HG02870 (cell line): ENCODE measurements at regions not wholly inside any gene's neighbourhood (a gene's known extent, or its start where the extent isn't known, plus 50 kb on each side); places are given as distances from the start of the nearest gene placed in this dataset.

Experiments
- ATAC-seq: cut with Tn5 transposase; IDR thresholded peaks from one replicate; pipeline ENCODE4 v1.9.1; 2021; ENCODE audit warnings: mild to moderate bottlenecking, moderate library complexity; ENCODE audit not compliant: unreplicated experiment

DNA sequence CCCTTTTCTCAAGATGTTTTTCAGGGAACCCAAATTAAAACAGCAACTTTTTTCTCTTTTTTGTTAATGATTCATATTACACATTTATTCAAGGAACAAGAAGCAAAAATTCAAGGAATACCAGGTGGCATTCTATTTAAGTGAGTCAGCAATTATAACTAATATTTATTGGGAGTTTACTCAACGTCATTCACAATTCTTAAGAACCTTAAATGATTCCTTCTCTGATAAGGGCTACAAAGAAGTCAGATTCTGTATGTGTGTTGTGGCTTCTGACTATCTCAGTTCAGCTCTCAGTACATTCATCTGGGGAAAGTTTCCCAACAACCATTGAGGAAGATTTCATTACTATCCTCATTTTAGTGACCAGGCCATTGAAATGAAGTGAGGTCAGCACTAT lies 470.7 kb upstream of the AKR1E2 start:
- ATAC-seq = no peak

DNA sequence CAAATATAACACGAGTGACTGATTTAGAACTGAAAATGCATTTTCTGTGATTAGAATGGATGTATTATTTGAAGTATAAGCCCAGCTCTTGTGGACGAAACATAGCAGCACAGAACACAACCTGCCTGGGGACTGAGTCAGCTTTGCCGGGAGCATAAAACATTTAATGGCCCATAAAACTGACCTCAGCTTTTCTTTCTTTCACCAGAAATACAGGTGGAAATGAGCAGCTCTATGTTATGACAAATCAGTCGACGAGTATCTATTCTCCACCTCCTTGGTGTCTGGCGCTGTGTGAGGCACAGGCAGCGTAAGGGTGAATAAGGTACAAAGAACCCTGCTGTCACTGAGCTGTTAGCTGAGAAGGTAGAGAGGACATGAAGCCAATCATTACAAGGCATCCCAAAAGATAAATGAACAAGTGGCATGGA lies 471.6 kb upstream of the AKR1E2 start:
- ATAC-seq = no peak

DNA sequence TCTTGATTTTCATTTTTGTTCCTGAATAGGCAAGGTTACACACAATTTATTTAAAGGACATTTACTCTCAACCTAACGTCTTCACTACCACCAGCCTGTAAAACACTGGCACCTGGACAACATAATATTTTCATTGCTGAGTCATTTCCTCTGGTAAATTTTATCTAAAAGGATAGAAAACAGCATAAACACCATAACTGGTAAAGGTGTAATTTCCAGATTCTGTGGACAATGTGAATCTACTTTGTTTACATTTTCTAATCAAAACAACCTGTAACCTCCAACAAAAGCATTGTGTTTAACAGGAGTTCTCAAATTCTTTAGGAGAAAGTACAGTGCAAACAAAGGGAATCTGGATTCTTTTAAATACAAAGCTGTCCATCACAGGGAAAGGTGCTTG lies 472.0 kb upstream of the AKR1E2 start:
- ATAC-seq = no peak

DNA sequence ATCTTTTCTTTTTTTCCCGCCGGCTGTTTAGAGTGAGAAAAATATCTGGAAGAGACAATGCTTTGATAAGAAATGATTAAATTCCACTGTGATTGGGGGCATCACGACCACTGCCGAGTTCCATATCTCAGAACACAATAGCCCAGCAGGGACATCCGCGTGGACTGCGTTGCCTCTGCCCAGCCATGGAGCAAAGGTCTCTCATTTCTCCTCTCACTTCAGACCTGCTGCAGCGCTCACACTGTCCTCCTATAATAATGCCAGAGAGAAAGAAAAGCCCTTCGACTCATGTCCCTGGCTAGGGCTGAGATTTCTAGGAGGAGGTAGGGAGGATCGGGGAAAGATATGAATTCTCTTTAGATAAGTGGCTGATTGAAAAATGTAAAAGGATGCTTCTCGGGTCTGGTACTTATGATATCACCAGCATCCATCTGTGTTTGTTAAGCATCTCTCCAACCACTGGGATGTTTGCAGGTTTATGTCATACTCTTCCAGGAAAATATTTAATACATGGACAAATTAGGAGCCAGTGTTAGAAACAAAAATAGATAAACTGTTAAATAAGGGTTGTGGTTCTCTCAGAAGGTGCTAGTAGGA lies 472.9 kb upstream of the AKR1E2 start:
- no peak for ATAC-seq

DNA sequence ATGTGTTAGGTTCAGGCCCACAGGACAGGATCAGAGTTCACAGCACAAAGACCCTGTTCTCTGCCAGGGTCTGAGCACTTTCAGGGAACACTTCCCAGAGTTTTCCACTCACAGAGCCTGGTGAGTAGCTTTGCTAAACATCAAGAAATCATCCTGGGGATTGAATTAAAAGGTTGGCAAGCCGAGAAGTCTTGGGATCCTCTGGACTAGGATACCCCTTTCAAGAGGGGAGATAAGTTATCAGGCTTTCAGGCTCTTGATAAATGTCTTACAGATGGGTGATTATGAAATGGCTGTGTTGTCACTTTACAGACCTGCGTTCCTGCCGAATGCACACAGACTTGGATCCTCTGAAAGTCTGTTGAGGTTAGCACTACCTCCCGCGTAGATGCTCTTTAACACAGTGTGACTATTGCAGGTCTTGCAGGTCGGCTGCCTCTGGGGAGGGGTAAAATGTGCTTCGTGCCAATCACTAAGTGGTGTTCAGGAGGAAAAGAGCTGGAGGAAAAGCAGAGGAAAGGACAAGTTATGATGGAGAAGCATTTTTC lies 473.5 kb upstream of the AKR1E2 start:
- no peak for ATAC-seq

DNA sequence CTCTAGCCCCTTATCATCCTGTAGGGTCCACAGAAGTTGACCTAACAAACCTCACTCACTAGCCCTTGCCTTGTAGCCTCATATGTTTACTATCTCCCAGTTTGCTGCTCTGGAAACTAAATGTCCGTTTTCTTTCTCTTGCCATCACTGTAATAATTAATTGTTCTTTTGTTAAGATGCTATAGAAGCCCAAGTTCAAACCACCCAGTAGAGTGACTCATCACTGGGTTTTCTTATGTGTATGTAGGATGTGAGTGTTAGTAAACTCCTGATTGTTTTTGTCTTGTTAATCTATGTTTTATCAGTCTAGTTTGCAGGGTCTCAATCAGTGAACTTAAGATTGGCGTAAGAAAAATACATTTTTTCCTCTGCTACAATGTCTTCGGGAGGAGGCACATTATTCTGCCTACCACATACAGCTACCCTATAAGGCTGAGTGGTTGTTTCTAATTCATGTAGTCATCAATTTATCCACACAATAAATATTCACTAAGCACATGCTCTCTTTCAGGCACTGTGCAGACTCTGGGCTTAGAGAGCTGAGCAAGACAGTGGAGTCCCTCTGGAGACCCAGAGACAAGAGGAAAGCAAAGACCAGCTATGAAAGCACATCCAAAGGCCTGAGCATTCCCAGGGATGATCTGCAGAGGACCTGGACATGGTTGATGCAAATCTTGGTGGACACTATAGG lies 474.1 kb upstream of the AKR1E2 start:
- ATAC-seq = no peak

DNA sequence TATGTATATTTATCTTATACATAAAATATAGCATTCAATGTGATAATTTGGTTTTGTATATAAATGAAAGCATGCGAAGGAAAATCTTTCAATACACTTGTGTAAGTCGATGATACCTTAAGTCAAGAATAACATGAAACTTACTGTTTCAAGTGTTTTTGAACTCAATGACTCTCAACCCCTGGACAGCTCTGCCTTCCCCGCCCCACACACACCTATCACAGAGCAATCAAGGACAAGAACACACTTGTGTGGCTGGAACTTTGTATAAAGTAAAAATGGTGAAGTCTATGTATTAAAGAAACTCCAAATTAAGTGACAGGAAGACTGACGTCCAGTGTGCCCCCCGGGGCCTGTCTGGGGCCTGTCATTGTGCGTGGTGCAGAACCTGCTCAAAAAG lies 478.6 kb upstream of the AKR1E2 start:
- ATAC-seq = no peak

DNA sequence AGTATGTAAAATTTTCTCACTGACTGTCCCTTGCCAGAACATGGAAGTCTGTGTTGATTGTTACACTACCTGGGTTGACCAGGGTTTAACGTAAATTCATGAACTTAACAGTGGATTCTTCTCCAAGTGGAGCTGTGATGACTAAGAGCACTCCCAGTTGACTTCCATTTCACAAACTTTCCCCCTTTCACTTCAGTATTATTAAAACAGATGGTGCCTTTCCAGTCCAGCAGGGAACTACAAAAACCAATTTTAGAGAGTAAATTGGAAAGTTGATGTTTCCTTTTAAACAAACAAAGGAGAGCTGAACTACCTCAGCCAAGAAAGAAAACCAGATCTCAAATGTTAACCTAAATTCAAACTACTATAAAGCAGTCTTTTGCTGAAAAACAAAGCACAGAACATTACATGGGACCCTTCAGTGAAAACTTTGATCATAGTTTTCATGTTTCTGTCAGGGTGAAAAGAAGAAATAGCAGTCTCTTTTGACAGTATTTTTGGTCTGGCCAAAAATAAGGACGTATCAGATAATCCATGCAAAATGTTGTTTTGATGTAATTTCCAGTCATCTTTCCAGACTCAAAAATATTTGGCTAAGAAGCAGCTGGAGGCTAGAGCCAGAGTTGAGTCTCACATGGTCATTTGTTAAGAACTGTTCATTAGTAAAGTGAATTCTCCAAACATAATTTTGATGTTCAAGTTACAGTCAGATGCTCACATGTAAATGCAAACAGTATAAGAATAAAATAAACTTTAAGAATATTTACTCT lies 479.9 kb upstream of the AKR1E2 start:
- no peak for ATAC-seq

DNA sequence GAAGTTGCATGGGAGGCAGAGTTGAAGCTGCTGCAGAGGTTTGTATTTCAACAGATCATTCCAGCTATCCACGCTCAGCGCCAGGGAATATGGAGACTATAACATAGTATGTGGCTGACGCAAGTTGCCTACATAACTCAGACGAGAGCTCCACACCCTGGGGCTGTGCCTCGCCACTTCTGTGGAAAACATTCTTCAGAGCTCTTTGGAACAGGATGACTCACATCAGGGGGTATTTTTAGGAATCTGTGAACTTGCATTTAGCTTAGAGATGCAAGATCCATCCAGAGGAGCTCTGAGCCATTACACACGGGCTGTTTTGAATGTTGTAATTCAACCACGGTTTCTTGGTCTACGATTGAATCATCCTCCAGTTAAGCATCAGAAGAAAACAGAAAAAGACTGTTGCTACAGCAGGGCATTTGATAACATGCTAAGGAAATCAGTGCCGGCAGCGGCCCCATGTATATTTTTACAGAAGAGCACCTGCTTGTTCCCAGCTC lies 481.5 kb upstream of the AKR1E2 start:
- ATAC-seq = no peak

DNA sequence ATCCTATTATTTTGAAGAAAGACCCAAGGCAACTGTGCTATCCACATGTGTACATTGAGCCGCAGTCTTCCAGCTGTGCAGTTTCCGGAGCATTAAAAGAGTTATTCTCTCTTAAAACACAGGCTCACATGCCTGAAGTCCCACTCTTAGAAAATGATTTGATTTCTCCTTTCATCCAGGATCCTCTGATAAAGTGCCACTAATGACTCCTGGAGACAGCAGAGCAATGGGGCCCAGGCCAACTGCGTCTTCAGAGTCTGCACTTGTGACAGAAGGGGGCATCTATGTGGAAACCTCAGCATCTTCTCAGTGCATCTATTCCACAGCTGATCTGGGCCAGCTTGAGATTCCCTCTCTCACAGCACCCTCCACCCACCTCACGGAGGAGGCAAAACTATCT lies 482.1 kb upstream of the AKR1E2 start:
- ATAC-seq = no peak

DNA sequence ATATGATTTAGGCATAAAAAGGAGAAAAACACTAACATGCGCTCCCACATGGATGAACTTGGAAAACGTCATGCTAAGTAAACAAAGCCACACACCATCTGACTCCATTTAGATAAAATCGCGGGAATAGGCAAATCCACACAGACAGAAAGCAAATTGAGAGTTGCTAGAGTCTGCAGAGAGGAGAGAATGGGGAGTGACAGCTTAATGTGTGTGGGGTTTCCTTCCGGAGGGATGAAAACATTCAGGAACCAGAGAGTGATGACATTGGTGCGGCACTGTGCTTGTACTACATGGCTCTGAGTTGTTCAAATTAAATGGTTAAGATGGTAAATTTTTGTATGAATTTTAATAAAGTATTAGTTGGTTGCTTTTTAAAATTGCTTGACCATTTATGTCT lies 482.9 kb upstream of the AKR1E2 start:
- ATAC-seq = no peak

DNA sequence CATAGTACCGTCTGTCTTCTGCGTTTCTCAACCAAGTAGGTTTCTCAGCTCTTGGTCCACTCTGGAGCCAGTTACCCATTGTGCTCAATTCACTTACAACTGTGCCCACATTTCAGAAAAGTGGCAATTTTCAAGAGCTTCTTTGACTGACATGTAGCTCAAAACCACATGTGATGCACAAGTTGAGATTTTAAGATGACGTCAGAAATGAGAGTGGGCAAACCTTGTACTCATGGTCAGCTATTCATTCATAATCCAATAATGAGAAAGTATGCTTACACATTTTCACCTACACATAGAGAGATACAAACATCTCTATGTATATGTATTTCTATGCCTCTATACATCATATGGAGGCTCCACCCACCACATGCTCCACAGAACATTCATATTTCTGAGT lies 487.2 kb upstream of the AKR1E2 start:
- no peak for ATAC-seq

DNA sequence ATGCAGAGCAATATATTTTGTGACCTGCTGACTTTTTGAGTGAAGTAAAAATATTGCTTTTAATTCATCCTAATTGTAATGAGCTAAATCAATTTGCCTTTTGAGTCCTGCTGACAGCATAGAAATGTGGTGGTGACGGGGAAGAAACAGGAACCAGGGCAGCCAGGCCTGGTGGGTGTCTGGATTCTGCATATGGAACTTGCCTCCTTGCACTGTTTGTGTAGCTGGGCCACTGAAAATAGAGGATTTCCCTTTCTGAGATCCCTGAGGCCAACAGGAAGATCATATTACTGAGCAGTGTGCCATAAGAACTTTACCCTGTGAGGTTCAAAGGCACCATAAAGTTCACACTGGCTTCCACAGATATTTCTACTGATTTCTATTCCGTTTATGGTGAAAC lies 488.4 kb upstream of the AKR1E2 start:
- ATAC-seq = no peak

DNA sequence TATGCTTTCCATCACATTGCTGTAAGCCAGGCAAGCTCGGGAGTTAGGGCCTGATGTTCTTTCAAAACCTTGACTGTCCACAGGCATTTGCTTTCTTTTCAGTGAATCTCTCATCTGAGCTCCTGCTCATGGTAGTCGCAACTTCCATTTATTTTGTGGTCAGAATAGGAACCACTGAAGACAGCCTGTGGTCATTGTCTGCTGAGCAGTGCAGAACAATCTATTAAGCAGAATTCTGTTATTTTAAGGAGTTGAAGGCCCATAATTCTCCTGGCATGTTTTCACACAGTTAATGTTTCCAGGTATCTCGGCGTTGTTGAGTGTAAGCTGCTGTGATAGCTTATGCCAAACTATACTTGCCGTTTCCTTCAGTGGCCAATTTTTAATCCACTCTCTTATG lies 491.1 kb upstream of the AKR1E2 start:
- no peak for ATAC-seq

DNA sequence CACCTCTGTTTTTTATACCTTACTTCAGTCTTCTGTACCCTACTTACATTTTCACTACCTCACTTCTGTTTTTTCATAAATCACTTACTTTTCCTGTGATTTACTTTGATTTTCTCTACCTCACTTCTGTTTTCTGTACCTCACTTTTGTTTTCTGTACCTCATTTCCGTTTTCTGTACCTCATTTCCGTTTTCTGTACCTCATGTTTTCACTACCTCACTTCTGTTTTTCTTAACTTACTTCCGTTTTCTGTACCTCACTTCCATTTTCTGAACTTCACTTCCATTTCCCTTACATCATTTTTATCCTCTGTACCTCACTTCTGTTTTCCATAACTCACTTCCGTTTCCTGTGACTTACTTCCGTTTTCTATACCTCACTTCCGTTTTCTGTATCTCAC lies 492.0 kb upstream of the AKR1E2 start:
- ATAC-seq = no peak

DNA sequence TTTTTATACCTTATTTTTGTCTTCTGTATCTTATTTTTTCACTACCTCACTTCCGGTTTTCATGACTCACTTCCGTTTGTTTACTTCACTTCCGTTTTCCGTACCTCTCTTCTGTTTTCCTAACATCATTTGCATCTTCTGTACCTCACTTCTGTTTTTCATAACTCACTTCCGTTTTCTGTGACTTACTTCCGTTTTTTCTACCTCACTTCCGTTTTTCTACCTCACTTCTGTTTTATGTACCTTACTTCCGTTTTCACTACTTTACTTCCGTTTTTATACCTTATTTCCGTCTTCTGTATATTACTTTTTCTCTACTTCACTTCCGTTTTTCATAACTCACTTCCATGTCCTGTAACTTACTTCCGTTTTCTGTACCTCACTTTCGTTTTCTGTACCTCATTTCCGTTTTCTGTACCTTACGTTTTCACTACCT lies 492.5 kb upstream of the AKR1E2 start:
- no peak for ATAC-seq

DNA sequence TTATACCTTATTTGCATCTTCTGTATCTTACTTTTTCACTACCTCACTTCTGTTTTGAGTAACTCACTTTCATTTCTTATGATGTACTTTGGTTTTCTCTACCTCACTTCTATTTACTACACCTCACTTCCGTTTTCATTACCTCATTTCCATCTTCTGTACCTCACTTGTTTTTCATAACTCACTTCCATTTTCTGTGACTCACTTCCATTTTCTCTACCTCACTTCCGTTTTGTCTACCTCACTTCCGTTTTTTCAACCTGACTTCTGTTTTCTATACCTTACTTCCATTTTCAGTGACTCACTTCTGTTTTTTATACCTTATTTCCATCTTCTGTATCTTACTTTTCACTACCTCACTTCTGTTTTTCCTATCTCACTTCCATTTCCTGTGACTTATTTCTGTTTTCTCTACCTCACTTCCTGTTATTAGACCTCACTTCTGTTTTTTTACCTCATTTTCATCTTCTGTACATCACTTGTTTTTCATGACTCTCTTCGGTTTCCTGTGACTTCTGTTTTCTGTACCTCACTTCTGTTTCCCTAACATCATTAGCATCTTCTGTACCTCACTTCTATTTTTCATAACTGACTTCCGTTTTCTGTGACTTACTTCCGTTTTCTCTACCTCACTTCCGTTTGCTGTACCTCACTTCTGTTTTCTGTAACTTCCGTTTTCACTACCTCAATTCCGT lies 493.1 kb upstream of the AKR1E2 start:
- ATAC-seq = no peak

DNA sequence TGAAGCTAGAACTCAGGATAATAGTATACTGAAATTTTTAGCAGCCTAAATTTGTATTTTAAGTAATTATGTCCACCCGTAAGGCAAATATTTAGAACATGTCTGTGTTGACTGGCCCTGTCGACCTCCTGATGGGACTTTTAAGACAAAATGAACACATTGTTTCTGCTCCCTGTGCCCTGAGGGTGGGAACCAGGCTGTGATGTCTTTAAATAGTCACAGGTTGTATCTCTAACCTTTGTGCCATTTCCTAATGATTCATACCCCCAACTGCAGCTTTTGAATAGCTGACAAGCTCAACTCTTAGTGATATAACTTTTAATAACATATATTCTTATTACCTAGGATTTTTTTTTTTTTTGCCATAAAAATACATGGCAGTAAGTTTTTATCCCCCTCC lies 494.9 kb upstream of the AKR1E2 start:
- no peak for ATAC-seq

DNA sequence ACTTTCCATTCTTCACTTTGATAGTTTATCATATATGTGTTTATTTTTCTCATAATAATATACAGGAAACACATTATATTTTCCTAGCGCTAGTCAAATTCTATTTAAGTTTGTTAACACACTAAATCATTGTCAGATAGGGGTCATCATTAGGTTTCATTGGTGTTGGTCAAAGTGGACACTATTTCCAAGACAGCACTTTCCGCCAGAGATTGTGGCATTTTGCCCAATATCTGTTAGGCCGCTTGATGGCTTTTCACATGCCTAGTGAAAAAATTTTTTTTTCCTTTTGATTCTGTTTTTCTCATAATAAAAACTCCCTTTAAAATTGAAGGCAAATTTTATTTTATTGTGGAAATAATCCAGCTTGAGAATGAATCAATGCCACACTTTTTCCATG lies 495.4 kb upstream of the AKR1E2 start:
- ATAC-seq = no peak

DNA sequence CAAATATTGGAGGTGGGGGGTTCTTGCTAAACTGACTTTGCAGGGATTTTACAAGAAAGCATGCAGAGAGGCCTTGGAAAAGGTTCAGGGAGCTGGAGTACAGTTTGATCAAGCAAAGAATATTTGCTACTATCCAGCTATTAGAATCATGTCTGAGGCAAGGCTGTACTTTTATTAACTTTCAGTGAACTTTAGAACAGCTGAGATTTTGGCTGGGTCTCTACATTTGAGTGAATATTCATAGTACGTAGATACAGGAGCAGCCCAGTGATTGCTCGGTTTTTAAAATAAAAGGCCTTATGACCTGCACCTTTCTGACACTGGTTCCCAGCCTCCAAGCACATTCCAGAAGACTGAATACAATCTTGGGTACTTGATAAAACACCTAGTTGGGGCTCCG lies 496.8 kb upstream of the AKR1E2 start:
- no peak for ATAC-seq

DNA sequence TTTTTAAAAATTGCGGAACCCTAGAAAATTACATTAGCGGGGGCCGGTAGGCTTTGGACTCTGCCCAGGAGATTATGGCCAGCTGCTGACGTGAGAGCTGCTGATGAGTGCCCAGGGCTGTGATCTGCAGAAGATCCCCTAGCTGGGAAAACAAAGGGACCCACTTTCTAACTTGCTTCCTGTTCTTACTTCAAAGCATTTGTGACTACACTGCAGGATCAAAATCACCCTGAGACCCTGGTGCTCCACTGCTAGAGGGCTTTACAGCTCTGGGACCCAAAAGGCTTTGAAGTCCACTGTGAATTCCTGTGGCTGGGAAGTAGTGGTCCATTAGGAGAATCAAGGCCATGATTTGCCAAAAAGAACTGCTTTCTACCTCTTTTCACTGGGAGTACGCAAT lies 499.4 kb upstream of the AKR1E2 start:
- ATAC-seq = no peak
